ENCODE measurements at regions not wholly inside any gene's neighbourhood (a gene's known extent, or its start where the extent isn't known, plus 50 kb on each side); places are given as distances from the start of the nearest gene placed in this dataset.

DNA sequence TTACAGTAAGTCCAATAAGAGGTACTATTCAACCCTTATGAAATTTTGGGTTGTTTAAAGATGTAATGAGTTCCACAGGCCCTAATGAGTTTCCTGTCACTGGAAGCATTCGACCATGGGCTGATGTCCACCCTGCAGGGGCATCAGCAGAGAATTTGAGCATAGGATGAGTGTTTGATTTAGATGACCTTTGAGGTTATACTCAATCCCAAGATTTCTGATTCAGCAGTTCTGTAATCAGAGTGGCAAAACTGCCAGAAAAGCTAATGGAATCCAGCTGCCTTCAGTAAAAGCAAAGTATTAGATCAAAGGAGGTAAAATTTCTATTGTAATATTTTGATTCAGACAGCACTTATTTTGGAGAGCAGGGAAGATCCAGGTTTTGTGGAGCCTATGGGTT lies 68.3 kb downstream of the COX7C start:
- Histone ChIP-seq H3K4me3 (ENCODE audit: low read depth, low read length, poor library complexity, severe bottlenecking) (no peak overlapping the region), H3K27me3 (ENCODE audit: insufficient read depth, low read length) (no peaks in the 10 kb centered on the region), H2AFZ (ENCODE audit: low read length) (no peak overlapping the region), H3K36me3 (ENCODE audit: insufficient read depth, low read length) (no peaks in the 10 kb centered on the region), H3K9me3 (ENCODE audit: low read length) (no peaks in the 10 kb centered on the region), H3K9me2 (ENCODE audit: low read depth, low read length) (no peaks in the 10 kb centered on the region), H3K9ac (ENCODE audit: low read length) (no peak overlapping the region), H3K27ac (ENCODE audit: low read depth, low read length, poor library complexity, severe bottlenecking) (no peak overlapping the region), H3F3A (ENCODE audit: insufficient read depth, low read length) (no peaks in the 10 kb centered on the region), H3K4me2 (ENCODE audit: low read length) (no peak overlapping the region), H3K79me2 (ENCODE audit: insufficient read depth, low read length) (no peaks in the 10 kb centered on the region), H4K20me1 (ENCODE audit: insufficient read depth, low read length) (no peaks in the 10 kb centered on the region), H3K4me1 (ENCODE audit: insufficient read depth, low read length, severe bottlenecking) (no peaks in the 10 kb centered on the region)
- TF ChIP-seq EZH2 (IDR thresholded peaks at IDR 0.05; ENCODE audit: borderline replicate concordance, low read length) (no peak), CTCF (IDR thresholded peaks at IDR 0.05; ENCODE audit: low read length) (no peak)

DNA sequence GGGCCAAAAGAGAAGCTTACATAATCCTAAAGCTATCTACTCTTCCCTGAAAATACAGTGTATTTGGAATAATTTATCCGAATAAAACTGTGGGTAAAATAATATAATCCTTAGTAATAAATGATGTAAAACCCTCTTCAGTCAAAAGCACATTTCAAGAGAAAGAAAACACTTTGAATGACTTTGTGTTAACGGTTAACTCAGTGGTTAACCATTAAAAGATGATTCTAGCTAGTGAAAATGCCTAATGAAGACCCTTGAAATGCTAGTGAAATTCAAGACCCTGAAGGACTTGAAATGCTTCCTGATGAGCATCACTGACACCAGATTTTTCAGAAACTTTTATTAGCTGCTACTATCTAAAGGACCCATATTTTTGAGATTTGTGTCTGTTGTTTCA lies 70.7 kb downstream of the COX7C start:
- H3K27ac ChIP-seq (ENCODE audit: low read depth, low read length, poor library complexity, severe bottlenecking), result no peak overlapping the region
- no peak overlapping the region for H3K4me3 ChIP-seq (ENCODE audit: low read depth, low read length, poor library complexity, severe bottlenecking)
- no peak overlapping the region for H3K4me2 ChIP-seq (ENCODE audit: low read length)
- no peak overlapping the region for H2AFZ ChIP-seq (ENCODE audit: low read length)
- no peaks in the 10 kb centered on the region for H3K27me3 ChIP-seq (ENCODE audit: insufficient read depth, low read length)
- H3K9me2 ChIP-seq (ENCODE audit: low read depth, low read length), result no peaks in the 10 kb centered on the region
- no peaks in the 10 kb centered on the region for H3K36me3 ChIP-seq (ENCODE audit: insufficient read depth, low read length)
- H3K79me2 ChIP-seq (ENCODE audit: insufficient read depth, low read length), result no peaks in the 10 kb centered on the region
- H3F3A ChIP-seq (ENCODE audit: insufficient read depth, low read length), result no peaks in the 10 kb centered on the region
- H3K9ac ChIP-seq (ENCODE audit: low read length), result no peak overlapping the region
- no peaks in the 10 kb centered on the region for H3K4me1 ChIP-seq (ENCODE audit: insufficient read depth, low read length, severe bottlenecking)
- H3K9me3 ChIP-seq (ENCODE audit: low read length), result no peaks in the 10 kb centered on the region
- H4K20me1 ChIP-seq (ENCODE audit: insufficient read depth, low read length), result no peaks in the 10 kb centered on the region
- TF ChIP-seq EZH2 (IDR thresholded peaks at IDR 0.05; ENCODE audit: borderline replicate concordance, low read length), result no peak
- no peak for TF ChIP-seq CTCF (IDR thresholded peaks at IDR 0.05; ENCODE audit: low read length)

DNA sequence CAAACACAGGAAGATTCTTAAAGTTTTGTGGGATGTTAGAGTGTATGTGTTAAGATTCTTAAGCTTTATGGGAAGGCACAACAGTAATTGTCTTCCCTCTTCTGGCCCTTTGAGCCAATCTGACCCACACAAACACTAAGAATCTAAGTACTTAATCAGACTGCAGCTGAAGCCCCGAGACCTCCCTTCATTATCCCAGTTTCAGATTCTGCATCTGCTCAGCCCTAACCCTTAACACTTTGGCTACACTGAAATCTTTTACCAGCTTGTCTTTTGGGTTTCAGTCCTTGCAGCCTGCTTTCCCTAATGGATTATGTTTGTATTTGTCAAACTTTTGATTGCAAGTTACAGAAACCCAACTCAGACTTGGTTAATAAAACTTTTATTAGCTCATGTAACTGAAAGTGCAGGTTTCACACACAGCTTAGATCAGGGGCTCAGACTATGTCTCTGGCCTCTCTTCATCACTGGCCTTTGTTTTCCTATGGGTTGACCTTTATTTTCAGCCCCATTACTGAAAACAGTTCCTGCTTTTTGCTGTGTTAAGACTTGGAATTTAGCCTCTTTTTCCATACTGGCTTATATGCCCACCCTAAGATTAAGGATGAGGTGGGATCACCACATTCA lies 71.5 kb downstream of the COX7C start:
- Histone ChIP-seq H3K27ac (ENCODE audit: low read depth, low read length, poor library complexity, severe bottlenecking) (no peak overlapping the region), H3K36me3 (ENCODE audit: insufficient read depth, low read length) (no peaks in the 10 kb centered on the region), H3K4me3 (ENCODE audit: low read depth, low read length, poor library complexity, severe bottlenecking) (no peak overlapping the region), H3K27me3 (ENCODE audit: insufficient read depth, low read length) (no peaks in the 10 kb centered on the region), H3K4me2 (ENCODE audit: low read length) (no peak overlapping the region), H3F3A (ENCODE audit: insufficient read depth, low read length) (no peaks in the 10 kb centered on the region), H3K79me2 (ENCODE audit: insufficient read depth, low read length) (no peaks in the 10 kb centered on the region), H3K9me3 (ENCODE audit: low read length) (no peaks in the 10 kb centered on the region), H2AFZ (ENCODE audit: low read length) (no peak overlapping the region), H4K20me1 (ENCODE audit: insufficient read depth, low read length) (no peaks in the 10 kb centered on the region), H3K9ac (ENCODE audit: low read length) (no peak overlapping the region), H3K4me1 (ENCODE audit: insufficient read depth, low read length, severe bottlenecking) (no peaks in the 10 kb centered on the region), H3K9me2 (ENCODE audit: low read depth, low read length) (no peaks in the 10 kb centered on the region)
- TF ChIP-seq CTCF (IDR thresholded peaks at IDR 0.05; ENCODE audit: low read length), result no peak
- no peak for TF ChIP-seq EZH2 (IDR thresholded peaks at IDR 0.05; ENCODE audit: borderline replicate concordance, low read length)
